Left forelimb (tissue), 1 donor: ENCODE measurements at regions not wholly inside any gene's neighbourhood (a gene's known extent, or its start where the extent isn't known, plus 50 kb on each side); places are given as distances from the start of the nearest gene placed in this dataset.
"Not testable (repeated sequence)": the region's sequence is repeated elsewhere in the genome, so short reads cannot be mapped to it uniquely, and the experiment has no call there.

Experiments
- DNase-seq: peaks from one replicate; pipeline ENCODE4 v3.0.0-alpha.2; 2018; ENCODE audit warnings: low spot score

- DNase-seq: no peak
Observed at GRCh38 chr10:33611423-33611822, 277.0 kb upstream of the NRP1 start.

- no peak for DNase-seq
Observed at GRCh38 chr10:33609546-33609945, 275.1 kb upstream of the NRP1 start.

GRCh38 chr10:33602278-33602677 lies 267.8 kb upstream of the NRP1 start:
- no peak for DNase-seq

- no peak for DNase-seq
Observed at GRCh38 chr10:33600381-33600780, 265.9 kb upstream of the NRP1 start.

- DNase-seq: no peak
Observed at GRCh38 chr10:33596422-33596821, 262.0 kb upstream of the NRP1 start.

- DNase-seq: no peak
Observed at GRCh38 chr10:33594475-33594874, 260.0 kb upstream of the NRP1 start.

- DNase-seq: no peak
Observed at GRCh38 chr10:33588974-33589600, 254.6 kb upstream of the NRP1 start.

GRCh38 chr10:33584596-33584995 lies 250.1 kb upstream of the NRP1 start:
- DNase-seq: not testable (repeated sequence)

- DNase-seq: no peak
Observed at GRCh38 chr10:33579996-33580395, 245.5 kb upstream of the NRP1 start.

GRCh38 chr10:33573606-33574005 lies 239.1 kb upstream of the NRP1 start:
- no peak for DNase-seq

- no peak for DNase-seq
Observed at GRCh38 chr10:33571616-33572015, 237.1 kb upstream of the NRP1 start.

GRCh38 chr10:33570495-33570894 lies 236.0 kb upstream of the NRP1 start:
- DNase-seq: no peak

GRCh38 chr10:33569702-33570101 lies 235.2 kb upstream of the NRP1 start:
- no peak for DNase-seq

GRCh38 chr10:33566426-33566825 lies 232.0 kb upstream of the NRP1 start:
- DNase-seq: no peak

GRCh38 chr10:33566001-33566400 lies 231.5 kb upstream of the NRP1 start:
- DNase-seq: no peak

GRCh38 chr10:33565231-33565630 lies 230.8 kb upstream of the NRP1 start:
- DNase-seq: no peak

GRCh38 chr10:33559105-33559504 lies 224.6 kb upstream of the NRP1 start:
- no peak for DNase-seq

- DNase-seq: no peak
Observed at GRCh38 chr10:33557313-33557712, 222.8 kb upstream of the NRP1 start.

GRCh38 chr10:33556620-33557019 lies 222.2 kb upstream of the NRP1 start:
- no peak for DNase-seq

GRCh38 chr10:33556103-33556502 lies 221.6 kb upstream of the NRP1 start:
- DNase-seq: no peak

GRCh38 chr10:33553748-33554571 lies 219.5 kb upstream of the NRP1 start:
- no peak for DNase-seq

GRCh38 chr10:33552290-33552689 lies 217.8 kb upstream of the NRP1 start:
- no peak for DNase-seq

GRCh38 chr10:33550811-33551210 lies 216.3 kb upstream of the NRP1 start:
- DNase-seq: no peak

GRCh38 chr10:33547976-33548375 lies 213.5 kb upstream of the NRP1 start:
- no peak for DNase-seq
